Stimulated activated memory B cell treated with anti-CD40 and anti-IgM and Interleukin-4, amounts not matched to agents 10 μg/mL and 1 μg/mL and 100 μg/mL, for 72 hours (primary cell): ENCODE measurements at regions not wholly inside any gene's neighbourhood (a gene's known extent, or its start where the extent isn't known, plus 50 kb on each side); places are given as distances from the start of the nearest gene placed in this dataset.

Experiments
- ATAC-seq: fragments of 150-1000 bp; cut with Tn5 transposase; 2 replicates; pipeline ENCODE4 v1.10.0; 2021
- H3K27ac Mint-ChIP-seq: one replicate; pipeline ENCODE4 v1.8.0; 2022; ENCODE audit warnings: mild to moderate bottlenecking, mixed read lengths
- H3K27me3 Mint-ChIP-seq: one replicate; pipeline ENCODE4 v1.8.0; 2022; ENCODE audit warnings: mixed read lengths
- H3K36me3 Mint-ChIP-seq: one replicate; pipeline ENCODE4 v1.8.0; 2022; ENCODE audit warnings: mixed read lengths
- H3K4me1 Mint-ChIP-seq: one replicate; pipeline ENCODE4 v1.8.0; 2022; ENCODE audit warnings: mixed read lengths
- H3K4me3 Mint-ChIP-seq: one replicate; pipeline ENCODE4 v1.8.0; 2022; ENCODE audit warnings: mild to moderate bottlenecking, moderate library complexity, mixed read lengths
- H3K9me3 Mint-ChIP-seq: one replicate; pipeline ENCODE4 v1.8.0; 2022; ENCODE audit warnings: mixed read lengths

DNA sequence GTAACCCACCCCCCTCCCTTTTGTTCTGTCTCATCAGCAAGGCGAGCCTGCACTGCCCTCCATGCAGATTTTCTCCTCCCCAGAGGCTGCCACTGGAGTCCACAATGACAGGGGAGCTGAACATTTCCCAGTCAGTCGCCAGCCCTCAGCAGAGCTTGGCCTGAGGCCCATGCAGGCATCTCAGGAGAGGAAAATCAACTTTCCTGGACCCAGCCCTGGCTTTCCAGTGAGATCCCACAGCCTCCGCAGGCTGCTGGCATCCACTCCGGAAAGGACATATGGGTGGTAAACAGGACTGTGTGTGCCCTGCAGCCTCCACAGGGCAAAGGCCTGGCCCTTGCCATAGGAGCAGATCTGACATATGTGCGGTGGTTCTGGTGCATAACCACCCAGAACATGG lies 253.8 kb downstream of the TNS1 start:
- Mint-ChIP-seq H3K27ac (no peak overlapping the region), H3K4me1 (no peaks in the 10 kb centered on the region), H3K36me3 (peaks cover 4% of the 10 kb centered on the region), H3K4me3 (no peak overlapping the region), H3K27me3 (peaks cover 23% of the 10 kb centered on the region), H3K9me3 (peaks cover 4% of the 10 kb centered on the region)
- peak; percentile 28 for ATAC-seq

DNA sequence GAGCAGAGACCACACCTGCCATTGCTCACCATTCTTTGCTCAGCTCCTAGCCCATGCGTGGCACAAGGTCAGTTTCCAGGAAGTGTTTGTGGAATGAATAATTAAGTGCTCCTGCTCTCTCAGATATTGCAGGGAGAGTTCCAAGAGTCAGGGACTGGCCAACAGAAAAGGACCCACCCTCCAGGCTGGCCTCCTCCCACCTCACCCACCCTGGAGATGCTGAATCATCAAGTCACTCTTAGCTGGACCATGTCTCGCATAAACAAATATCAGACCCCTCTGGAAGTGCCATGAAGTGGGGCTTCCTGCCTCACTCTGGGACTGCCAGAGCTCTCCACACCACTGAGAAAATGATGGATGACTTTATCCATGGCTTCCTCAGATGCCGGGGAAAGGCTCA lies 256.0 kb downstream of the TNS1 start:
- Mint-ChIP-seq H3K27me3 (peaks cover 15% of the 10 kb centered on the region), H3K27ac (no peak overlapping the region), H3K36me3 (peaks cover 4% of the 10 kb centered on the region), H3K4me1 (peaks cover 8% of the 10 kb centered on the region), H3K4me3 (no peak overlapping the region), H3K9me3 (peaks cover under 1% of the 10 kb centered on the region)
- no peak for ATAC-seq

DNA sequence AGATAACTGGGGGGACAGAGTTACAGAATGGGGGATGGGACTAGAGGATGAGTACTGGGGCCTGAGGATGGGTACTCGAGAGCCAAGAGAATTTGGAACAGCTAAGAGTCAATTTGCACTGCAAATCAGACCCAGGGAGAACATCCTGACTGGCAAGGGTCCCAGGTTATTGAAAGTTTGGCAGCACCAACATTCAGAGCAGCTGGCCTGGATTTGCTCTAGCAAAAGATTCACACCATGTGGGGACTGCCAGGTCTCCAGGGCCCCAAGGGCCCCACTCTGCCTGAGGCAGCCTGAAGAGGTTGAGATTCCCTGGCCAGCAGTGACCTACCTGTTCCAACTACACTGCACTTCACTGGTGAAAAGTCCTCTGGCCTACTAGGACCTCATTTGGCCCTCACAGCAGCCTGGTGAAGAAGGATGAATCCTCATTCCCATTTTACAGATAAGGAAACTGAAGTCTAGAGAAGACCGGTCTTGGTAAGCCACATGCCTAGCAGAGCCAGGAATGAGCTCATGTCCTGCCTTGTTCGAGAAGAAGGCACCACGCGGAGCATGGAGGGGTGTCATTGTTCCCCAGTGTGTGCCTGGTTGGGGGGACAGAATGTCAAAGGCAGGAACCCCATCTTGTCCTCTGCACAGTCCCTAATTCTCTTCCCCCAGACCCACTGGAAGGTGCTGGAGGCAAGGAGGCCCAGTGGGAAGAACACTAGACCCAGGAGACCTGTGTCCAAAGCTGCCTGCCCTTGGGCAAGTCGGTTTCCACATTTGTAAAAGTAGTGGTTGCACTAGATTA lies 258.6 kb downstream of the TNS1 start:
- H3K27ac Mint-ChIP-seq, result no peak overlapping the region
- no peak for ATAC-seq
- no peaks in the 10 kb centered on the region for H3K9me3 Mint-ChIP-seq
- peaks cover 8% of the 10 kb centered on the region for H3K4me1 Mint-ChIP-seq
- no peaks in the 10 kb centered on the region for H3K36me3 Mint-ChIP-seq
- no peak overlapping the region for H3K4me3 Mint-ChIP-seq
- H3K27me3 Mint-ChIP-seq, result no peaks in the 10 kb centered on the region

DNA sequence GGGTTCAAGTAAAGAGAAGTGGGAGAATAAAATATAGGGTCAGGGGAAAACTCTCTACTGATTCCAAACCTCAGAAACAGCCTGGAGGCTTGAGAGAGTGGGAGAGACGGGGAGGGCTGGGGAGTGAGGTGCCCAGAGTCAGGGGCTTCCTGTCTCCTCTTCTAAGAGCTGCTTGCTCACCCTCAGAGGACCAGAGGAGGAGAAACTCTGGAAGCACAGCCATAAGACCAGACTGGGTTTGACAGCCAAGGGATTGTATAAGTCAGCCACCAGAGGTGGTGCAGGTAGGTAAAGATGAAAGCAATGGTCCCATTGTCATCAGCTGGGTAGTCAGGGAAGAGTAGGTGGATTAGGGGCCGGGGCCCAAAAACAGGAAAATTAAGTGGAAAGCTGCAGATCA lies 259.4 kb downstream of the TNS1 start:
- H3K4me1 Mint-ChIP-seq, result peaks cover 8% of the 10 kb centered on the region
- H3K9me3 Mint-ChIP-seq, result no peaks in the 10 kb centered on the region
- H3K36me3 Mint-ChIP-seq, result no peaks in the 10 kb centered on the region
- no peak for ATAC-seq
- no peak overlapping the region for H3K27ac Mint-ChIP-seq
- H3K4me3 Mint-ChIP-seq, result no peak overlapping the region
- H3K27me3 Mint-ChIP-seq, result no peaks in the 10 kb centered on the region

DNA sequence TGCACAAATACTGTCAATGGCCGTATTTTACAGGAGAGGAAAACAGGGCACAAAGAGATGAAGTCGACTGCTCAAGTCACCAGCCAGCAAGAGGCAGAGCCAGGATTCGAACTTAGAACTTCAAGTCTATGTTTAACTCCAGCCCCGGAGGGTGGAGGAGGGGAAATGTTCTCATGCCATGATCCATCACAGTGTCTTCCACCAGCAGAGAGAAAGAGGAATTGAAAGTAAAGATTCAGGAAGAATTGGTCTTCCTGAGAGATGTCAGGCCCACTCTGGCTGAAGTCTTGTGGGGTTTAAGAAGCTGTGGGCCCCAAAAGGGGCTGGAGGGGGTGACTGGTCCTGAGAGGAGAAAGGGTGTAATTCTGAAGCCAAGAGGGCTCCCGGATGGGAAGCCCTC lies 260.0 kb downstream of the TNS1 start:
- no peak for ATAC-seq
- no peaks in the 10 kb centered on the region for H3K27me3 Mint-ChIP-seq
- H3K4me1 Mint-ChIP-seq, result peaks cover 8% of the 10 kb centered on the region
- no peaks in the 10 kb centered on the region for H3K9me3 Mint-ChIP-seq
- no peaks in the 10 kb centered on the region for H3K36me3 Mint-ChIP-seq
- no peak overlapping the region for H3K27ac Mint-ChIP-seq
- no peak overlapping the region for H3K4me3 Mint-ChIP-seq

DNA sequence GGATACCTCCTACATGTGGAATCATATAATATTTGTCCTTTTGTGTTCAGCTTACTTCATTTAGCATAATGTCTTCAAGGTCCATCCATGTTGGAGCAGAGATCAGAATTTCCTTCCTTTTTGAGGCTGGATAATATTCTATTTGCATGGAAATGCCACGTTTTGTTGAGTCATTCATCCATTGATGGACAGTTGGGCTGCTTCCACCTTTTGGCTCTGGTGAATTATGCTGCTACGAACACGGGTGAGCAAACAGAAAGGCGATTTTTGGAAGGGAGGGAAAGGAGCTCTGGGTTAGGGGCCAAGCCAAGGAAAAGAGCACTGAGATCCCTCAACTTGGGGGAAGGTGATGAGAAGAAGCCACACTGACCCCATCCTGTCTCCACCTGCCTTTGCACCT lies 260.5 kb downstream of the TNS1 start:
- peaks cover 8% of the 10 kb centered on the region for H3K4me1 Mint-ChIP-seq
- ATAC-seq, result no peak
- no peaks in the 10 kb centered on the region for H3K27me3 Mint-ChIP-seq
- no peak overlapping the region for H3K27ac Mint-ChIP-seq
- no peak overlapping the region for H3K4me3 Mint-ChIP-seq
- no peaks in the 10 kb centered on the region for H3K36me3 Mint-ChIP-seq
- H3K9me3 Mint-ChIP-seq, result no peaks in the 10 kb centered on the region

DNA sequence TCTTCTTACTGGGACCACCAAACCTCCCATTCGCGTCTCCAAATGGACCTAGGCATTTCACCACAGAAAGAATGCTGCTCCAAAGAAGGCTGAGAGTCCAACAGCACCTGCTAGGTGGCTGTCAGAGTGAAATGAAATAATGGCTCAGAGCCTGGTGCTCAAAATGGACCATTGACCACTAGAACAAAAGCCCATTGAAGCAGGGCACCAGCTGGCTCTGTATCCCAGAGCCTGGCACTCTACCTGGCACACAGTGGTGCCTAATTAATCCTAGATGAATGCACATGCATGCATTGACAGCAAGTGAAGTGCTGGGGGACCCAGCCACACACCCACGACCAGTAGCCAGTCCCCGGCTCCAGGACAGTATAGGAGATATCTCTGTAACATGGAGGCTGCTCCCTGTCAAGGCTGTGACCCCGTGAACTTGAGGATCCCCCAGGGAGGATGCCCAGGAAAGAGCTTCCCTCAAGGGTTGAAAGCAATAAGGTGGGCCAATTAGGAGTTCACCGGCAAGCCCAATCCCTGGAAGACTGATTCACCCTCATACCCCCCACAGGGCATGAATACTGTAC lies 261.3 kb downstream of the TNS1 start:
- peaks cover 8% of the 10 kb centered on the region for H3K4me1 Mint-ChIP-seq
- no peaks in the 10 kb centered on the region for H3K27me3 Mint-ChIP-seq
- no peaks in the 10 kb centered on the region for H3K9me3 Mint-ChIP-seq

DNA sequence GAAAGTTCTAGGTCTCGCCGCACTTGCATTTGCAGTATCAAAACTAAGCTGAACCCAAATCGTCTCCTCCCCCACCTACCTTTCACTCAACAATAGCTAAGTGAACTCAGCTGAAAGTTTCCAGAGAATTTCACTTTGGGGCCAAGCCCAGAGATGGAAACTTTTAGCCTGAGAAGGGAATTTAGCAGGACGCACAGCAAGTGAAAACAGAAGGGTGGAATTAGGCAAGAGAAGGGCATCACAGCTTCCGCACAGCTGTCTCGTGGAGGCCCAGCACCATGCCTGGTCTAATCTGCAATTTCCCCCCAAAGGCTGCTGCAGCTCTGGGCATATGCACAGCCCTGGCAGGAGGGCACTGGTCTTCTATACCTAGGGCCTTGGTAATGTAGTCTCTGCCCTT lies 262.0 kb downstream of the TNS1 start:
- Mint-ChIP-seq H3K36me3 (no peaks in the 10 kb centered on the region), H3K4me1 (peaks cover 8% of the 10 kb centered on the region), H3K9me3 (no peaks in the 10 kb centered on the region), H3K27ac (no peak overlapping the region), H3K4me3 (no peak overlapping the region), H3K27me3 (peaks cover 1% of the 10 kb centered on the region)
- no peak for ATAC-seq

More for the DNA sequence above, 261.3 kb downstream of the TNS1 start:
- ATAC-seq, result no peak
- Mint-ChIP-seq H3K27ac (no peak overlapping the region), H3K4me3 (no peak overlapping the region), H3K36me3 (no peaks in the 10 kb centered on the region)

DNA sequence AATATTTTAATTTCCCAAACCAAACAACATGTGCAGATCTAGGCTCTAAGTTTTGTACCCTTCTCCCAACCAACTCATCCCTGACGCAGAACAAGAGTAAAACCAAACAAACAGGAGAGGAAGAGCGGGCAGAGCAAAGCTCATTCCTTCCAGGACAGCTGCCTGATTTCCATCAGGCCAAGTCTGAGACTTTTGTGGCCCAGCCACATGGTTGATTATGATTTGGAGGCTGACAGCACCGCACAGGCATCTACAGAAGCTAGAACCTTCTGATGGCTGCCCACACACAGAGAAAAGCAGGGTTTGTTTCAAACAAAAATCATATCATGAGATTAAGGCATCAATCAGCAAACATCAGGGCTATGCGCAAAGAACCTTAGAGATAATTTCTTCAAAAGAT lies 262.6 kb downstream of the TNS1 start:
- Mint-ChIP-seq H3K9me3 (no peaks in the 10 kb centered on the region), H3K4me3 (no peak overlapping the region), H3K4me1 (peaks cover 12% of the 10 kb centered on the region), H3K36me3 (no peaks in the 10 kb centered on the region), H3K27ac (no peak overlapping the region), H3K27me3 (peaks cover 7% of the 10 kb centered on the region)
- ATAC-seq, result no peak

DNA sequence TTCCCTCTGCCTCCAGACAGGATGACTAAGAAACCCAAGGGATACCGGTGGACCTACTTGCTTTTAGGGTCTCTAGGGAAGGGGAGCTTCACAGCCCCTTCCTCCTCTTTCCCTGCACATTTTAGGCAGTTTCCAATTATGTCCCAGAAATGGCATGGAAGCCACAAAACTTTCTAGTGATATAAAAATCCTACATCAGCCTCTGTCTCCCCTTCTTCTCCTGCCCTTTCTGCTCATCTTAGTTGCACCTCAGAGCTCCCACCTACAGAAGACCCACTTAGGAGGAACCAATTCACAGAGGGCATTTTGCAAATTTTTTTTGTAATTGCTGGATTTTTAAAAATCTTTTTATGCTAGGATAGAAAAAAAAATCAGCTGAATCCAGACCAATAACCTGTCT lies 263.1 kb downstream of the TNS1 start:
- H3K4me1 Mint-ChIP-seq, result peaks cover 14% of the 10 kb centered on the region
- H3K4me3 Mint-ChIP-seq, result no peak overlapping the region
- H3K36me3 Mint-ChIP-seq, result no peaks in the 10 kb centered on the region
- H3K9me3 Mint-ChIP-seq, result no peaks in the 10 kb centered on the region
- ATAC-seq, result no peak
- peaks cover 9% of the 10 kb centered on the region for H3K27me3 Mint-ChIP-seq
- H3K27ac Mint-ChIP-seq, result no peak overlapping the region

DNA sequence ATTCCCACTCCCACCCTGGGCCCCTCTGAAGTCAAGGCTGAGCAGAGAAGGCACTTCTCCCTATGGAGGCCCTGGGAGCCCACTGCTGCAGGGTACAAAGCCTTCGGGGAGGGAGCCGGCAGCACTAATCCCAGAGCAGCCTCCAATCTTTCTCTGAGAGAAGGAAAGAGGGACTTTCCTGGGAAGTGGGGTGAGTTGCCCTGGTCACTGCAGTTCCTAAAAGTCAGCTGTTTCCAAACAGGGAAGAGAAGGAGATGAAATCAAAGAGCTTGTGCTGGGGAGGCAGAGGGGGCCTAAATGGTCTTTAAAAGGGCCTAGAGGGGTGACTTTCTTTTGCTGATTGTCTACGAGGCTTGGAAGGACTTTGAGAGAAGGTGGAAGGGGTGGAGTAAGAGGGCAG lies 264.7 kb downstream of the TNS1 start:
- H3K36me3 Mint-ChIP-seq, result no peaks in the 10 kb centered on the region
- peaks cover 9% of the 10 kb centered on the region for H3K27me3 Mint-ChIP-seq
- no peak for ATAC-seq
- H3K9me3 Mint-ChIP-seq, result no peaks in the 10 kb centered on the region
- no peak overlapping the region for H3K27ac Mint-ChIP-seq
- H3K4me3 Mint-ChIP-seq, result no peak overlapping the region
- H3K4me1 Mint-ChIP-seq, result peaks cover 12% of the 10 kb centered on the region

DNA sequence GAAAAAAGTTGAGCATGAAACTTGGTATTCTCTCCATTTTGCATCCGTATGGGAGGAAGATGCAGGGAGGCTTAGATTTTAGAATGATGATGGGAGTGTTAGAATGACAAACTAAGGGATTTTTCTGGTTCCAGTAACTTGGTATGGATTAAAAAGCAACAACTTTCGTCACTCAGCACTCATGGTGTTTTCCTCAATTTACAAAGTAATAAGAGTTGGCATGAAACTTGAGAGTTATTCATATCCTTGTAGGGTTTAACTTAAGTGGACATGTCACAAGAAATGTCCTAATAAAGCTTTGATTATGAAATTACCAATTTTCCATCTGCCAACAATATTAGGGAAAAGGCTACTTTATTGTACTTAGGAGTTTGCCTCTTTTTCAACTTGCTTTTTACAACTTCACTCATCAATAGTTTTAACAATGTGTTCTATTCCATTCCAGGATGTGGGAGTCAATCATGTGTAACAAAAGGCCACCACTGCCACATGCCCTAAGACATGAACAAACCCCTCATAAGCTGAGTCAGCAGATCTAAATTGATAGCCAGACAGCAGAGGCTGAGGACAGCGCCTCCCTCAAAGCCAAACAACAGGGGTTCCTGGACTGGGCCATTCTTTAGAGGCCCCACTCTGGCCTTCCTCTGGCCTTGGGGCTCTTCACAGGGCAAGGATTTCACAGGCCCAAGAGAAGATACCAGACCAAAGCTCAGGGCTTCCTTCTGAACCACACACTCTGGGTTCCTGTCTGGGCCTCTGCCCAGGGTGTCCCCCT lies 265.8 kb downstream of the TNS1 start:
- Mint-ChIP-seq H3K27me3 (peaks cover 9% of the 10 kb centered on the region), H3K27ac (no peak overlapping the region), H3K4me3 (no peak overlapping the region), H3K36me3 (no peaks in the 10 kb centered on the region), H3K4me1 (peaks cover 6% of the 10 kb centered on the region), H3K9me3 (no peaks in the 10 kb centered on the region)
- no peak for ATAC-seq

DNA sequence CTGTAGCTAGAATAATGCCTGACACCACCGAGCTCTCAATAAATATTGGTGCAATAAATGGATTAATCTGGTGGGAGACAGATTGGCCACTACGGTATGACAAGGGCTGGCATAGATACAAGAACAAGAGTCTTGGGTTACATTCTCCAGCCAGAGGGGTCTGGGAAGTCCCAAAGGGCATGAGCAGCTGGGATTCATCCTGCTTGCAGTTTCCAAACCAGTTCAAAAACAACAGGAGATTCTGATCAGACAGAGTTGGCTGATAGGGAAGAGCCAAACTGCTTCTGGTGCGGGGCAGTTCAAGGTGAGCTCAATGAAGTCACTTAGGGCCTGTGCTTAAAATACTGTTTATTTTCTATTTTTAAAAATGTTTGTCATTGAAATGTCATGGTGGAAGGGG lies 266.9 kb downstream of the TNS1 start:
- ATAC-seq, result no peak
- H3K9me3 Mint-ChIP-seq, result no peaks in the 10 kb centered on the region

DNA sequence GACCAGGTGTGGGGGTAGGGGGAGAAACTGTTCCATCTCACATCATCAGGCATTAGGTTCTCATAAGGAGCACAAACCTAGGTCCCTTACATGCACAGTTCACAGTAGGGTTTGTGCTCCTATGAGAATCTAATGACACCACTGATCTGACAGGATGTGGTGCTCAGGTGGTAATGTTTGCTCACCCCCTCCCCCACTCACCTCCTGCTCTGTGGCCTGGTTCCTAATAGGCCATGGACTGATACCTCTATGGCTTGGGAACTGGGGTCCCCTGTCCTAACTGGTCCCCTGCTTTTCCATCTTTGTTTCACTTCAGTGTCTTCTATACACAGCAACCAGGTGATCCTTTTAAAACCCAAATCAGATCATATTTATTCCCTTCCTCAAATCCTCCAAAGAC lies 267.8 kb downstream of the TNS1 start:
- peaks cover 9% of the 10 kb centered on the region for H3K27me3 Mint-ChIP-seq
- no peak overlapping the region for H3K4me3 Mint-ChIP-seq
- no peaks in the 10 kb centered on the region for H3K9me3 Mint-ChIP-seq
- peaks cover 6% of the 10 kb centered on the region for H3K4me1 Mint-ChIP-seq
- H3K27ac Mint-ChIP-seq, result no peak overlapping the region
- no peaks in the 10 kb centered on the region for H3K36me3 Mint-ChIP-seq
- no peak for ATAC-seq

More for the DNA sequence above, 266.9 kb downstream of the TNS1 start:
- Mint-ChIP-seq H3K4me1 (peaks cover 6% of the 10 kb centered on the region), H3K27ac (no peak overlapping the region), H3K4me3 (no peak overlapping the region), H3K36me3 (no peaks in the 10 kb centered on the region), H3K27me3 (peaks cover 9% of the 10 kb centered on the region)

DNA sequence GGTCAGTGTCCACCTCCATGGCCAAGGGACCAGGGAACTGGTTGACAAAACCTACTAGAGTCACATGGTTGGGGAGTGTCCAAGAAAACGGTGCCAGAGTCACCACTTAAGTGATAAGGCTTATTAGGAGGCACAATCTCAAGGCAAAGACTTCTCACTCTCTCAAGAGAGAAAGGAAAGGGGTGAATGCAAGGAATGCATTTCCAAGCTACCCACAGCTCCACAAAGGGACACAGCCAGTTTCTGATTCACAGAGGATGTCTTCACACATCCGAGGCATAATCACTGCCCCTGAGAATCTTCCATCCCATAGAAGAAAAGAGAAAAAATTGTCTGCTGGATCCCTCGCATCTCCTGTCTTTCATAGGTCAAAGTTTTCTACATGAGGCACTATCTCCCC lies 269.3 kb downstream of the TNS1 start:
- H3K36me3 Mint-ChIP-seq, result no peaks in the 10 kb centered on the region
- H3K27me3 Mint-ChIP-seq, result peaks cover 9% of the 10 kb centered on the region
- H3K4me3 Mint-ChIP-seq, result no peak overlapping the region
- no peak for ATAC-seq
- H3K9me3 Mint-ChIP-seq, result no peaks in the 10 kb centered on the region
- no peak overlapping the region for H3K27ac Mint-ChIP-seq
- peaks cover 6% of the 10 kb centered on the region for H3K4me1 Mint-ChIP-seq

DNA sequence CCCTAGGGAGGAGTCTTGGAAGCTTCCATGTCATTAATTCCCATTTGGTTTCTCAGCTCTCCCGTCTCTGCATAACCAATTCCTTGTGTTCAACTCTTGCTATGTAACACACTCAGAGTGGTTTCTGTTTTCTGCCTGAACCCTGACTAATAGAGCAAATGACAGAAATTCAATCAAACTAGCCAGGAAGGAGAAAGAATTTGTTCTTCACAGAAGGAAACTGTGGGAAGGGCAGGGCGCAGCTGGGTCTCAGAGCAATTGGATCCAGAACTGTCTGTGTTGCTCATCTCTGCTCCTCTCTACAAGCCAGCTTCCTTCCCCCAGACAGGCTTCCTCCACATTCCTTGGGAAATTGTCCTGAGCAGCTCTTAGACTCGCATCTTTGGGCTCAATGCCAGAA lies 269.8 kb downstream of the TNS1 start:
- Mint-ChIP-seq H3K27me3 (peaks cover 9% of the 10 kb centered on the region), H3K4me3 (no peak overlapping the region), H3K9me3 (no peaks in the 10 kb centered on the region), H3K27ac (no peak overlapping the region), H3K4me1 (peaks cover 6% of the 10 kb centered on the region), H3K36me3 (no peaks in the 10 kb centered on the region)
- ATAC-seq, result no peak
